ENCODE measurements at regions not wholly inside any gene's neighbourhood (a gene's known extent, or its start where the extent isn't known, plus 50 kb on each side); places are given as distances from the start of the nearest gene placed in this dataset.
A peak's percentile ranks its signal among the peaks of the same experiment; 100 is the strongest.

- peaks cover 0 to 18% (median 14%) of the 10 kb centered on the region in 3 donors for H3K27me3 ChIP-seq (ENCODE audit: control insufficient read depth in 3 of 3, insufficient read depth in 3 of 3, low read length in 2 of 3)
- H3K4me1 ChIP-seq (ENCODE audit: control insufficient read depth in 5 of 5, insufficient read depth in 5 of 5, low read length in 5 of 5): peaks cover 0 to 53% (median 12%) of the 10 kb centered on the region in 5 donors
- H3K4me3 ChIP-seq: no peak overlapping the region
- no peak overlapping the region for H3K9ac ChIP-seq (ENCODE audit: insufficient read depth in 1 of 2, low read length in 2 of 2)
- no peak for TF ChIP-seq CTCF (IDR thresholded peaks at IDR 0.05; ENCODE audit: control extremely low read depth, extremely low read depth)
- DNase-seq (no peak), ATAC-seq (ENCODE audit: insufficient read depth, low FRiP score) (no peak)
- WGBS, 2 donors: 98% methylated on average over 4 of the region's 4 CpGs
- H3K9me3 ChIP-seq (ENCODE audit: control insufficient read depth in 4 of 4, insufficient read depth in 3 of 4, low read length in 3 of 4): no peaks in the 10 kb centered on the region
- no peak overlapping the region for H3K27ac ChIP-seq (ENCODE audit: low read depth in 1 of 2, low read length in 1 of 2)
- H3K36me3 ChIP-seq (ENCODE audit: control insufficient read depth in 4 of 4, insufficient read depth in 4 of 4, low read length in 4 of 4): no peaks in the 10 kb centered on the region
Measured at GRCh38 chr15:31477301-31477700, 150.7 kb downstream of the KLF13 start.

DNA sequence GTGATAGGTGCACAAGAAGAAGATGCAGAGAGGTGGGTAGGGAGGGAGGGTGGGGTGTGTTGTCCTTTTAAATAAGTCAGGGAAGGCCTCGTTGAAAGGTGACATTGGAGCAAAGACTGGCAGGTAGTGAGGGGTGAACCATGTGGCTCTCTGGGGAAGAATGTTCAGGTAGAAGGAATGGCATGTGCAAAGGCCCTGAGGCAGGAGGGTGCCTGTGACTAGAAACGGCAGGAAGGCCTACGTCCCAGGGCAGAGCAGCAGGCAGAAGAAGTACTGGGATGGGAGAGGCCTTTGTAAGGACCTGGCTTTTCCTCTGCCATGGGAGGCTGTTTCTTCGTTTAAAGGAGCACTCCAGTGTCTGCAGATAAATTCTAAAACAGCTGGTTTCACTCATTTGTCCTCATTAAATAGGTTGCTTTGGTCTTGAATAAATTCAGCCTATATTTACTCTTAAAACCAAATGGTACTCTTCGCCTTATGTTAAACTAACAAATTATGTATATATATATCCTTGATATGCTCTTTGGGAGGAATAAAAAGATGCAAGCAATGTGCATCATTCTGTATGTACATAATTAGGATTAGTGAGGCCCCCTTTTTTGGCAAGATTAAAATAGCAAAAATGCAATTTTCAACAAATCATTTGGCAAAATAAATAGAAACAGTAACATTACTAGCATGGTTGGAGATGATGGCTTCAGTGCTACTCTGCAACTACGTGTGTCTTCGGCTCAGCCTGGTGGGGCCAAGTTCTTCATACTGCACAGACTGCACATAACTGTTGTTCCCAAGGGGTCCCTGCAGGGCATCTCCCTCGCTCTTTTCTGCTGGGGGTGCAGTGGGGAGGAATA lies 151.4 kb downstream of the KLF13 start:
- no peak for ATAC-seq (ENCODE audit: insufficient read depth, low FRiP score)
- no peak overlapping the region for H3K4me3 ChIP-seq
- WGBS, 2 donors: 92% methylated on average over 8 of the region's 8 CpGs

GRCh38 chr15:31478702-31479221 lies 152.1 kb downstream of the KLF13 start:
- Histone ChIP-seq H3K9ac (ENCODE audit: insufficient read depth in 1 of 2, low read length in 2 of 2) (no peak overlapping the region), H3K27ac (ENCODE audit: low read depth in 1 of 2, low read length in 1 of 2) (no peak overlapping the region), H3K9me3 (ENCODE audit: control insufficient read depth in 4 of 4, insufficient read depth in 3 of 4, low read length in 3 of 4) (no peaks in the 10 kb centered on the region), H3K27me3 (ENCODE audit: control insufficient read depth in 3 of 3, insufficient read depth in 3 of 3, low read length in 2 of 3) (peaks cover 0 to 23% (median 22%) of the 10 kb centered on the region in 3 donors), H3K36me3 (ENCODE audit: control insufficient read depth in 4 of 4, insufficient read depth in 4 of 4, low read length in 4 of 4) (no peaks in the 10 kb centered on the region), H3K4me1 (ENCODE audit: control insufficient read depth in 5 of 5, insufficient read depth in 5 of 5, low read length in 5 of 5) (peaks cover 0 to 44% (median 9%) of the 10 kb centered on the region in 5 donors), H3K4me3 (no peak overlapping the region)
- no peak for ATAC-seq (ENCODE audit: insufficient read depth, low FRiP score)
- DNase-seq: no peak
- 89 to 94% methylated on average over 13 of the region's 13 CpGs for WGBS, 2 donors
- no peak for TF ChIP-seq CTCF (IDR thresholded peaks at IDR 0.05; ENCODE audit: control extremely low read depth, extremely low read depth)

More for the DNA sequence above, 151.4 kb downstream of the KLF13 start:
- Histone ChIP-seq H3K27me3 (ENCODE audit: control insufficient read depth in 3 of 3, insufficient read depth in 3 of 3, low read length in 2 of 3) (peaks cover 0 to 23% (median 22%) of the 10 kb centered on the region in 3 donors), H3K4me1 (ENCODE audit: control insufficient read depth in 5 of 5, insufficient read depth in 5 of 5, low read length in 5 of 5) (peaks cover 0 to 48% (median 10%) of the 10 kb centered on the region in 5 donors), H3K36me3 (ENCODE audit: control insufficient read depth in 4 of 4, insufficient read depth in 4 of 4, low read length in 4 of 4) (no peaks in the 10 kb centered on the region), H3K27ac (ENCODE audit: low read depth in 1 of 2, low read length in 1 of 2) (no peak overlapping the region), H3K9ac (ENCODE audit: insufficient read depth in 1 of 2, low read length in 2 of 2) (no peak overlapping the region), H3K9me3 (ENCODE audit: control insufficient read depth in 4 of 4, insufficient read depth in 3 of 4, low read length in 3 of 4) (no peaks in the 10 kb centered on the region)
- peak; percentile 59 to 93 (median 92) for DNase-seq
- TF ChIP-seq CTCF (IDR thresholded peaks at IDR 0.05; ENCODE audit: control extremely low read depth, extremely low read depth): no peak

Measured in lung (tissue), 11 donors.